B cell (primary cell): ENCODE measurements at regions not wholly inside any gene's neighbourhood (a gene's known extent, or its start where the extent isn't known, plus 50 kb on each side); places are given as distances from the start of the nearest gene placed in this dataset.

Source experiments
- ATAC-seq: fragments of 200-7000 bp; cut with Tn5 transposase; one replicate; pipeline ENCODE4 v1.10.0; 2021; ENCODE audit warnings: low read depth, mild to moderate bottlenecking, moderate number of reproducible peaks, moderate library complexity
- CTCF ChIA-PET: fragments of 350-600 bp; sonication (Branson Sonifier 250); formaldehyde crosslinking; loops from one replicate; lab custom pipeline; 2021; ENCODE audit warnings: antibody characterized with exemption, inconsistent platforms; lab: Charles Lee
- POLR2A ChIA-PET: fragments of 350-600 bp; sonication (Branson Sonifier 250); formaldehyde crosslinking; loops from one replicate; lab custom pipeline; 2021; ENCODE audit warnings: antibody characterized with exemption; lab: Charles Lee
- DNase-seq: peaks from one replicate; pipeline ENCODE4 v3.0.0; 2013
- H2AFZ ChIP-seq: 2 replicates; pipeline ENCODE4 v1.6.1; 2012; ENCODE audit warnings: mild to moderate bottlenecking, low read depth, low read length; ENCODE audit not compliant: insufficient read depth, poor library complexity, severe bottlenecking
- H3K27ac ChIP-seq, 2 donors: 1 replicate in 1 of 2; 2 replicates in 1 of 2; pipeline ENCODE4 v1.5.1; 2012 to 2013; ENCODE audit warnings: low read length in 2 of 2, mild to moderate bottlenecking in 2 of 2, moderate library complexity in 1 of 2
- H3K27me3 ChIP-seq, 4 experiments: fragments of 200-600 bp in 1 of 4; sonication (generic) in 1 of 4; replicated peaks in 1 of 4; 1 replicate in 2 of 4; 2 replicates in 2 of 4; pipeline versions ENCODE4 v1.6.1 to v1.7.0; 2013 to 2016; ENCODE audit warnings: low read length in 3 of 4, mild to moderate bottlenecking in 2 of 4, mixed read lengths in 1 of 4, moderate library complexity in 1 of 4; ENCODE audit not compliant: insufficient read depth in 4 of 4, control insufficient read depth in 3 of 4; ENCODE audit errors: control extremely low read depth in 1 of 4
- H3K36me3 ChIP-seq, 2 experiments: replicated peaks in 1 of 2; 1 replicate in 1 of 2; 2 replicates in 1 of 2; pipeline versions ENCODE4 v1.6.1 to v1.7.1; 2013; ENCODE audit warnings: low read length in 1 of 2; ENCODE audit not compliant: insufficient read depth in 2 of 2, control insufficient read depth in 1 of 2; ENCODE audit errors: control extremely low read depth in 1 of 2, extremely low read depth in 1 of 2
- H3K4me1 ChIP-seq, 2 donors: fragments of 200-600 bp in 1 of 2; sonication (generic) in 1 of 2; 1 replicate in 1 of 2; 2 replicates in 1 of 2; pipeline versions ENCODE4 v1.5.1 to v1.6.1; 2013 to 2017; ENCODE audit warnings: low read length in 2 of 2; ENCODE audit not compliant: control insufficient read depth in 2 of 2, insufficient read depth in 2 of 2
- H3K4me2 ChIP-seq: replicated peaks from 2 replicates; pipeline ENCODE3; 2012; ENCODE audit warnings: mild to moderate bottlenecking, low read depth, low read length; ENCODE audit not compliant: poor library complexity, severe bottlenecking
- H3K4me3 ChIP-seq, 5 experiments: fragments of 200-600 bp in 1 of 5; sonication (generic) in 1 of 5; 1 replicate in 3 of 5; 2 replicates in 2 of 5; pipeline versions ENCODE4 v1.5.1 to v1.7.0; 2011 to 2016; ENCODE audit warnings: low read length in 4 of 5, mild to moderate bottlenecking in 4 of 5, low read depth in 2 of 5, control low read depth in 1 of 5, moderate library complexity in 1 of 5; ENCODE audit not compliant: insufficient read depth in 1 of 5; ENCODE audit errors: control extremely low read depth in 1 of 5, extremely low read depth in 1 of 5
- H3K79me2 ChIP-seq: fragments of 200-600 bp; sonication (generic); one replicate; pipeline ENCODE4 v1.6.0; 2016; ENCODE audit warnings: low read length; ENCODE audit not compliant: control insufficient read depth, insufficient read depth
- H3K9ac ChIP-seq: fragments of 200-600 bp; sonication (generic); 2 replicates; pipeline ENCODE4 v1.6.1; 2017; ENCODE audit warnings: mild to moderate bottlenecking, low read length, moderate library complexity
- H3K9me3 ChIP-seq, 3 donors: one replicate each; pipeline versions ENCODE4 v1.6.1 to v1.7.1; 2013; ENCODE audit warnings: low read length in 2 of 3; ENCODE audit not compliant: control insufficient read depth in 2 of 3, insufficient read depth in 1 of 3; ENCODE audit errors: control extremely low read depth in 1 of 3
- H4K20me1 ChIP-seq: 2 replicates; pipeline ENCODE4 v1.6.0; 2012; ENCODE audit warnings: mild to moderate bottlenecking, low read length; ENCODE audit not compliant: insufficient read depth, control insufficient read depth, poor library complexity, severe bottlenecking
- H3K27ac Mint-ChIP-seq: one replicate; pipeline ENCODE4 v1.8.0; 2021; ENCODE audit warnings: mixed read lengths
- H3K27me3 Mint-ChIP-seq: one replicate; pipeline ENCODE4 v1.8.0; 2021; ENCODE audit warnings: mixed read lengths
- H3K4me1 Mint-ChIP-seq: one replicate; pipeline ENCODE4 v1.8.0; 2021; ENCODE audit warnings: mixed read lengths
- H3K4me3 Mint-ChIP-seq: one replicate; pipeline ENCODE4 v1.8.0; 2021; ENCODE audit warnings: mixed read lengths
- H3K9me3 Mint-ChIP-seq: one replicate; pipeline ENCODE4 v1.8.0; 2022; ENCODE audit warnings: mixed read lengths; ENCODE audit not compliant: insufficient read depth
- EZH2 ChIP-seq: IDR thresholded peaks from 2 replicates; pipeline ENCODE4 v1.6.1; 2012; ENCODE audit warnings: borderline replicate concordance, low read depth, mild to moderate bottlenecking, moderate library complexity, low read length; ENCODE audit not compliant: insufficient read depth, poor library complexity, severe bottlenecking
- WGBS: methylation state at CpG from one replicate; pipeline ENCODE4 v1.1.5; 2013; ENCODE audit warnings: missing lambda C conversion rate; ENCODE audit not compliant: insufficient coverage; 5-methylcytosine and 5-hydroxymethylcytosine counted together
- intact Hi-C: fragments of 100-400 bp; cut with micrococcal nuclease; formaldehyde crosslinking; loops from one replicate; pipeline ENCODE4 v1.10.0; 2022
- TF ChIP-seq, protein P1 (sequence below): fragments of 200-600 bp; IDR thresholded peaks from one replicate; pipeline ENCODE4 v1.8.0; 2022; ENCODE audit warnings: antibody characterized with exemption, mild to moderate bottlenecking

DNA sequence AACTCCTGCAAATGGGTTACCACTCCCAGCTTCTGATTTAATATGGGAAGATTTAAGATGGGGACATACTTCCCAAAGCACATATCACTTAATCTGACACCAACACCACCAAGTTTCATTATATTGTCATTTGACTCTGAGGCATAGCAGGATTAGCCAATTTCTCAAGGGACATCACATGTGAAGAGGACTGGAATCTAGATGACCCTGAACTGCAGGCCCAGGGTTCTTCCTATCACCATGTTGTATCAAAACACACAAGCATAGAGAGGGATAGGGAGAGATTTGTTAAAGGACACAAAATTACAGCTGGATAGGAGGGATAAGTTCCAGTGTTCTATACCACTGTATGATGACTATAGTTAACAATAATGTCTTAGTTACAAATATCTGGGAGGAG lies 168.3 kb upstream of the PPP2R2B start:
- Histone ChIP-seq H3K9me3 (no peaks in the 10 kb centered on the region), H3K27me3 (no peaks in the 10 kb centered on the region), H3K79me2 (no peaks in the 10 kb centered on the region), H3K4me2 (no peak overlapping the region), H3K4me1 (no peaks in the 10 kb centered on the region), H3K27ac (no peak overlapping the region), H3K9ac (no peak overlapping the region), H3K36me3 (no peaks in the 10 kb centered on the region), H4K20me1 (no peaks in the 10 kb centered on the region), H3K4me3 (no peak overlapping the region), H2AFZ (no peak overlapping the region)
- DNase-seq (no peak), ATAC-seq (no peak)
- no peak overlapping the region for H3K4me3 Mint-ChIP-seq
- no peaks in the 10 kb centered on the region for H3K4me1 Mint-ChIP-seq
- ChIA-PET POLR2A (no interaction called here), CTCF (no interaction called here)
- intact Hi-C loops: no loop called here
- no peaks in the 10 kb centered on the region for H3K9me3 Mint-ChIP-seq
- no peak overlapping the region for H3K27ac Mint-ChIP-seq
- H3K27me3 Mint-ChIP-seq: no peaks in the 10 kb centered on the region
- TF ChIP-seq, protein P1, sequence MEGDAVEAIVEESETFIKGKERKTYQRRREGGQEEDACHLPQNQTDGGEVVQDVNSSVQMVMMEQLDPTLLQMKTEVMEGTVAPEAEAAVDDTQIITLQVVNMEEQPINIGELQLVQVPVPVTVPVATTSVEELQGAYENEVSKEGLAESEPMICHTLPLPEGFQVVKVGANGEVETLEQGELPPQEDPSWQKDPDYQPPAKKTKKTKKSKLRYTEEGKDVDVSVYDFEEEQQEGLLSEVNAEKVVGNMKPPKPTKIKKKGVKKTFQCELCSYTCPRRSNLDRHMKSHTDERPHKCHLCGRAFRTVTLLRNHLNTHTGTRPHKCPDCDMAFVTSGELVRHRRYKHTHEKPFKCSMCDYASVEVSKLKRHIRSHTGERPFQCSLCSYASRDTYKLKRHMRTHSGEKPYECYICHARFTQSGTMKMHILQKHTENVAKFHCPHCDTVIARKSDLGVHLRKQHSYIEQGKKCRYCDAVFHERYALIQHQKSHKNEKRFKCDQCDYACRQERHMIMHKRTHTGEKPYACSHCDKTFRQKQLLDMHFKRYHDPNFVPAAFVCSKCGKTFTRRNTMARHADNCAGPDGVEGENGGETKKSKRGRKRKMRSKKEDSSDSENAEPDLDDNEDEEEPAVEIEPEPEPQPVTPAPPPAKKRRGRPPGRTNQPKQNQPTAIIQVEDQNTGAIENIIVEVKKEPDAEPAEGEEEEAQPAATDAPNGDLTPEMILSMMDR: no peak
- no peak for TF ChIP-seq EZH2

DNA sequence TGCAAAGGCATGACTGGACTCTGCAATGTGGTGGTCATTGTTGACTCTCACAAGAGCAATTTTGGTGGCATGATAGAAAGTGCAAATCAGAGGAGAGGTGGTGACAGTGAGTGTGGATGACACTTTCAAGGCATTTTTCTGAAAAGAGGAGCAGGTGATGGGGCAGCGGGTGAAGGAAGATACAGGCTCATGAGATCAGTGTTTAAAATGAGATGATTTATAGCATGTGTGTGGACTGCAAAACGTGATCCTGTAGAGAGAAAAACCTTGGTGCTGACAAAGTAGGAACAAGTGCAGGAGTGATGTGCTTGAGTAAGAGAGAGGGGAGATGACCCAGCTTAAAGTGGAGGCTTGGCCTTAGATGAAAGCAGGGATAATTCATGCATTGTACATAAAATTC lies 171.2 kb upstream of the PPP2R2B start:
- Mint-ChIP-seq H3K27ac (no peak overlapping the region), H3K9me3 (no peaks in the 10 kb centered on the region), H3K27me3 (no peaks in the 10 kb centered on the region), H3K4me1 (no peaks in the 10 kb centered on the region), H3K4me3 (no peak overlapping the region)
- TF ChIP-seq, protein P1: no peak
- no peak for TF ChIP-seq EZH2
- H3K27ac ChIP-seq: no peak overlapping the region
- H3K9me3 ChIP-seq: no peaks in the 10 kb centered on the region
- intact Hi-C loops: no loop called here
- H3K36me3 ChIP-seq: no peaks in the 10 kb centered on the region
- POLR2A ChIA-PET: no interaction called here
- H3K4me1 ChIP-seq: no peaks in the 10 kb centered on the region
- H3K27me3 ChIP-seq: no peaks in the 10 kb centered on the region
- no peaks in the 10 kb centered on the region for H3K79me2 ChIP-seq
- 64% methylated on average over 2 of the region's 2 CpGs for WGBS
- H3K4me3 ChIP-seq: no peak overlapping the region
- H4K20me1 ChIP-seq: no peaks in the 10 kb centered on the region
- H3K9ac ChIP-seq: no peak overlapping the region
- DNase-seq: no peak
- no peak for ATAC-seq
- no peak overlapping the region for H2AFZ ChIP-seq
- CTCF ChIA-PET: no interaction called here
- H3K4me2 ChIP-seq: no peak overlapping the region
